GM12878 (cell line): ENCODE measurements at regions not wholly inside any gene's neighbourhood (a gene's known extent, or its start where the extent isn't known, plus 50 kb on each side); places are given as distances from the start of the nearest gene placed in this dataset.

ENCODE experiments used
- ATAC-seq: fragments of 200-7000 bp; cut with Tn5 transposase; 3 replicates; pipeline ENCODE4 v1.9.1; 2020; ENCODE audit warnings: mild to moderate bottlenecking, moderate library complexity
- BruUV-seq: library from RNA; stranded (reverse); fragments of 400-500 nt; replicated peaks from 2 replicates; lab custom pipeline; 2021; lab: Mats Ljungman, UMichigan
- CTCF ChIA-PET: fragments of 300-600 bp; sonication (Branson Sonifier 250); formaldehyde crosslinking; extraction: SDS; loops from one replicate; lab custom pipeline; 2021; ENCODE audit warnings: inconsistent platforms; lab: Yijun Ruan, JAX
- POLR2A ChIA-PET: fragments of 350-600 bp; formaldehyde crosslinking; extraction: SDS; loops from one replicate; lab custom pipeline; 2021; ENCODE audit warnings: inconsistent platforms; lab: Charles Lee
- RAD21 ChIA-PET: fragments of 300-600 bp; sonication (Branson Sonifier 250); formaldehyde crosslinking; loops from one replicate; lab custom pipeline; 2023; ENCODE audit warnings: antibody characterized with exemption; ENCODE audit not compliant: unreplicated experiment; lab: Charles Lee
- SMC1A ChIA-PET: fragments of 300-600 bp; sonication (Branson Sonifier 250); formaldehyde crosslinking; loops from one replicate; lab custom pipeline; 2023; ENCODE audit not compliant: unreplicated experiment, uncharacterized antibody; lab: Charles Lee
- DNase-seq: peaks from one replicate; pipeline ENCODE4 v3.0.0-alpha.2; 2011; ENCODE audit warnings: low read depth, low spot score
- FAIRE-seq: peaks from 3 replicates; lab custom pipeline; 2011; peaks lifted over from hg19 to GRCh38; lab: Jason Lieb, UNC
- H2AFZ ChIP-seq: 2 replicates; pipeline ENCODE4 v1.6.0; 2011; ENCODE audit warnings: low read depth, low read length, control low read depth; ENCODE audit not compliant: control insufficient read depth
- H3K27ac ChIP-seq: 2 replicates; pipeline ENCODE4 v1.5.1; 2011; ENCODE audit warnings: control low read depth; ENCODE audit not compliant: control insufficient read depth, insufficient read depth
- H3K27me3 ChIP-seq, 2 experiments: replicated peaks in 1 of 2; 2 replicates each; pipeline versions ENCODE4 v1.6.0 to v1.6.1; 2011; ENCODE audit warnings: low read length in 1 of 2; ENCODE audit not compliant: control insufficient read depth in 2 of 2, insufficient read depth in 2 of 2
- H3K36me3 ChIP-seq, 2 experiments: 2 replicates each; pipeline ENCODE4 v1.5.1; 2011; ENCODE audit warnings: low read length in 1 of 2; ENCODE audit not compliant: control insufficient read depth in 2 of 2, insufficient read depth in 2 of 2
- H3K4me1 ChIP-seq: 2 replicates; pipeline ENCODE4 v1.6.1; 2011; ENCODE audit warnings: mild to moderate bottlenecking, low read length, moderate library complexity, mixed read lengths; ENCODE audit not compliant: control insufficient read depth, insufficient read depth
- H3K4me2 ChIP-seq: 2 replicates; pipeline ENCODE4 v1.6.0; 2011; ENCODE audit warnings: control low read depth; ENCODE audit not compliant: control insufficient read depth, insufficient read depth
- H3K4me3 ChIP-seq: fragments of 200-600 bp; sonication (generic); 2 replicates; pipeline ENCODE4 v1.5.1; 2016
- H3K79me2 ChIP-seq: 2 replicates; pipeline ENCODE4 v1.6.0; 2011; ENCODE audit warnings: low read length; ENCODE audit not compliant: control insufficient read depth, insufficient read depth
- H3K9ac ChIP-seq: 2 replicates; pipeline ENCODE4 v1.8.0; 2011; ENCODE audit warnings: low read length, control low read depth, mixed read lengths; ENCODE audit not compliant: control insufficient read depth, insufficient read depth
- H3K9me3 ChIP-seq: replicated peaks from 3 replicates; pipeline ENCODE4 v1.5.1; 2011; ENCODE audit warnings: mild to moderate bottlenecking, low read length; ENCODE audit not compliant: control insufficient read depth, insufficient read depth
- H4K20me1 ChIP-seq: 2 replicates; pipeline ENCODE4 v1.6.0; 2011; ENCODE audit not compliant: control insufficient read depth, insufficient read depth
- CREM ChIP-seq: IDR thresholded peaks from 2 replicates; pipeline ENCODE4 v1.6.1; 2014; ENCODE audit warnings: antibody characterized with exemption, low read depth
- CTCF ChIP-seq, 3 experiments: IDR thresholded peaks in 2 of 3; conservative IDR thresholded peaks in 1 of 3; 2 replicates each; pipeline ENCODE4 v1.5.1; 2011; ENCODE audit warnings: low read depth in 3 of 3, low read length in 3 of 3, mild to moderate bottlenecking in 3 of 3, control low read depth in 2 of 3, moderate library complexity in 2 of 3, inconsistent platforms in 1 of 3, mixed read lengths in 1 of 3; ENCODE audit not compliant: control insufficient read depth in 2 of 3, insufficient read depth in 1 of 3; ENCODE audit errors: extremely low read depth in 1 of 3
- GATAD2B ChIP-seq: fragments of 450-650 bp; conservative IDR thresholded peaks from 2 replicates; pipeline ENCODE4 v1.6.1; 2017; ENCODE audit warnings: low read depth, mild to moderate bottlenecking, moderate library complexity
- IRF4 ChIP-seq: IDR thresholded peaks from 2 replicates; pipeline ENCODE4 v1.6.1; 2011; ENCODE audit warnings: low read depth, low read length
- RUNX3 ChIP-seq: IDR thresholded peaks from 2 replicates; pipeline ENCODE4 v1.6.1; 2012; ENCODE audit warnings: low read length, inconsistent platforms
- SIX5 ChIP-seq: IDR thresholded peaks from 2 replicates; pipeline ENCODE4 v1.6.1; 2011; ENCODE audit warnings: mild to moderate bottlenecking, low read depth, low read length, moderate library complexity; ENCODE audit not compliant: severe bottlenecking
- STAT3 ChIP-seq: IDR thresholded peaks from 2 replicates; pipeline ENCODE4 v1.6.1; 2011; ENCODE audit warnings: low read depth, low read length, improper control_type of control experiment
- WGBS: methylation state at CpG from one replicate; pipeline ENCODE4 v1.1.6; 2016; ENCODE audit warnings: low lambda C conversion rate; ENCODE audit not compliant: insufficient replicate concordance, insufficient coverage; ENCODE audit errors: missing lambda C conversion rate; 5-methylcytosine and 5-hydroxymethylcytosine counted together
- in situ Hi-C: fragments of 300-500 bp; cut with MboI; formaldehyde crosslinking; loops from 9 replicates; pipeline ENCODE4 v1.14.3; 2018; ENCODE audit warnings: mixed read lengths
- intact Hi-C: fragments of 100-400 bp; cut with micrococcal nuclease; formaldehyde crosslinking; loops from one replicate; pipeline ENCODE4 v1.14.2; 2022; ENCODE audit not compliant: unreplicated experiment

- Histone ChIP-seq H3K27me3 (no peaks in the 10 kb centered on the region), H3K9ac (no peak overlapping the region)
- in situ Hi-C loops: no loop called here
- FAIRE-seq: no peak
- TF ChIP-seq CTCF (IDR thresholded peaks at IDR 0.05 in 2 of 3, conservative IDR thresholded peaks at IDR 0.05 in 1 of 3; ENCODE audit: control insufficient read depth in 2 of 3, extremely low read depth in 1 of 3, insufficient read depth in 1 of 3, low read depth in 3 of 3, low read length in 3 of 3) (no peak), SIX5 (no peak), CREM (no peak), STAT3 (no peak), IRF4 (no peak), GATAD2B (no peak), RUNX3 (no peak)
- TF ChIP-seq, all 136 proteins: peak for 0
- H3K4me1 ChIP-seq: no peaks in the 10 kb centered on the region
- no peak overlapping the region for H3K4me3 ChIP-seq
- H3K27ac ChIP-seq: no peak overlapping the region
- H3K36me3 ChIP-seq: no peaks in the 10 kb centered on the region
- ChIA-PET CTCF (interaction anchor here (0.6 kb wide), 1 partner anchor 13 kb away, joined by 3 read pairs; no protein-coding TSS in a partner anchor), POLR2A (no interaction called here), SMC1A (interaction anchor here (1.1 kb wide), 1 partner anchor 19 kb away, joined by 3 read pairs; no protein-coding TSS in a partner anchor), RAD21 (no interaction called here)
- no peaks in the 10 kb centered on the region for H3K79me2 ChIP-seq
- H2AFZ ChIP-seq: no peak overlapping the region
- 48% methylated on average over 4 of the region's 4 CpGs for WGBS
- no peaks in the 10 kb centered on the region for H3K9me3 ChIP-seq
- intact Hi-C loops: no loop called here
- BruUV-seq: no TSS peak
- H3K4me2 ChIP-seq: no peak overlapping the region
- ATAC-seq: no peak
- no peaks in the 10 kb centered on the region for H4K20me1 ChIP-seq
- no peak for DNase-seq
Observed at GRCh38 chr1:96587222-96587621, 134.4 kb upstream of the PTBP2 start.
